ENCODE measurements at regions not wholly inside any gene's neighbourhood (a gene's known extent, or its start where the extent isn't known, plus 50 kb on each side); places are given as distances from the start of the nearest gene placed in this dataset.

GRCh38 chr1:219083631-219084030 lies 90.0 kb upstream of the LYPLAL1 start:
- no peak for TF ChIP-seq POLR2A (IDR thresholded peaks at IDR 0.05; ENCODE audit: low read depth, low read length)
- no peak for TF ChIP-seq TAF1 (IDR thresholded peaks at IDR 0.05; ENCODE audit: low read depth, low read length)
- no peak for TF ChIP-seq POLR2AphosphoS5 (IDR thresholded peaks at IDR 0.05; ENCODE audit: low read depth, low read length)
